ENCODE measurements at regions not wholly inside any gene's neighbourhood (a gene's known extent, or its start where the extent isn't known, plus 50 kb on each side); places are given as distances from the start of the nearest gene placed in this dataset.

DNA sequence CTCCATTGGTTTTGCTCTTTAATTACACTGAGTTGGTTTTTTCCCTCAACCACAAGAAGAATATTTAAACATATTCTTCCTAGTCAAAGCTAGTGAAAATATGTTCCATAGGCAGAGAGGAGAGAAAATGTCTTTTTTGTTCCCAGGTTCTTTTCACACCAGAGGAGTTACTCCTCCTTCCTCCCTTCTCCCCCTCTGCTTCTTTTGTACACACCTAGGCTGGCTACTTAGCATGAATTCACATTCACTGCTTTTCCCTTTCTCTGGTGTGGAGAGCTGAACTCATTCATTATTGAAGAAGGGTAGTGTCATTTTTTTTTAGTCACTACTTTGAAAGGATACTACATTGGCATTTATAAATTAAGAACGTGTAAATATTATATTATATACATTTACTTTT lies 56.6 kb upstream of the UGP2 start:
- TF ChIP-seq, protein P1, sequence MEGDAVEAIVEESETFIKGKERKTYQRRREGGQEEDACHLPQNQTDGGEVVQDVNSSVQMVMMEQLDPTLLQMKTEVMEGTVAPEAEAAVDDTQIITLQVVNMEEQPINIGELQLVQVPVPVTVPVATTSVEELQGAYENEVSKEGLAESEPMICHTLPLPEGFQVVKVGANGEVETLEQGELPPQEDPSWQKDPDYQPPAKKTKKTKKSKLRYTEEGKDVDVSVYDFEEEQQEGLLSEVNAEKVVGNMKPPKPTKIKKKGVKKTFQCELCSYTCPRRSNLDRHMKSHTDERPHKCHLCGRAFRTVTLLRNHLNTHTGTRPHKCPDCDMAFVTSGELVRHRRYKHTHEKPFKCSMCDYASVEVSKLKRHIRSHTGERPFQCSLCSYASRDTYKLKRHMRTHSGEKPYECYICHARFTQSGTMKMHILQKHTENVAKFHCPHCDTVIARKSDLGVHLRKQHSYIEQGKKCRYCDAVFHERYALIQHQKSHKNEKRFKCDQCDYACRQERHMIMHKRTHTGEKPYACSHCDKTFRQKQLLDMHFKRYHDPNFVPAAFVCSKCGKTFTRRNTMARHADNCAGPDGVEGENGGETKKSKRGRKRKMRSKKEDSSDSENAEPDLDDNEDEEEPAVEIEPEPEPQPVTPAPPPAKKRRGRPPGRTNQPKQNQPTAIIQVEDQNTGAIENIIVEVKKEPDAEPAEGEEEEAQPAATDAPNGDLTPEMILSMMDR (IDR thresholded peaks at IDR 0.05; ENCODE audit: insufficient read depth, low read depth, low read length, missing control alignments) = no peak
- DNase-seq (ENCODE audit: low read depth) = no peak
- no peak overlapping the region for H3K4me3 ChIP-seq (ENCODE audit: low read depth, low read length)

DNA sequence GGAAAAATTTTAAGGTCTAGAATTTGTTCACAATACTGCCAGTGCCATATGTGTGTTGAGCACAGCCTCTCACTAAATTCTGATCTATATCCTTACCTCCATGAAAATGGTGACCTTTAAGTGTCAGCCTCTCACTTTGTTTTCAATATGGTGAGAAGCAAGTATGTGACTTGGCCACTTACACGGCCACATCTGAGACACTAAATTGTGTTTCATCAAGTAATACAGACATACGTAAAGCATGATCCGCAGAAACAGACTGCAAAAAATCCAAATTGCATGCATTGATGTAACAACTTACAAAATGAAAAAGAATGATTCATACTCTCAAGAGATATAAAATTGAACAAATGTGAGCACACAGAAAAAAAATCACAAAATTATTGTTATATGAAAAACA lies 55.2 kb upstream of the UGP2 start:
- TF ChIP-seq, protein P1 (IDR thresholded peaks at IDR 0.05; ENCODE audit: insufficient read depth, low read depth, low read length, missing control alignments) = no peak
- DNase-seq (ENCODE audit: low read depth) = no peak
- no peak overlapping the region for H3K4me3 ChIP-seq (ENCODE audit: low read depth, low read length)

DNA sequence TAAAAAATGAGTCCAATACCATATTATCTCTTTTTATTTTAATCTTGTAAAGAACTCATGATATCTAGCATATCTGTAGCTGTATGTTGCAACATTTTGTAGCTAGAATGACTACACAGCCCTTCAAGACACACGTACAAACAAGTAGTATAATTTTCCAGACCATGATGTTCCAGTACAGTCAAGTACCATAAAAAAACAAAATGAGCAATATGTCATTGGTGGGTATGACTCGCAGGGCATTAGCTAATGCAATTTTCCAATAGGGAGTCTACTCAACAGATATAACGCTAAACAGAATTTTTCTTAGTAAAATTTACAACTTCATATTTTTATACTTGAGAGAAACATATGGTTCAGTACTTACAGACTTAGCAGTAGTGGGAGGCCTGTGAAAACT lies 53.6 kb upstream of the UGP2 start:
- DNase-seq (ENCODE audit: low read depth) = no peak
- H3K4me3 ChIP-seq (ENCODE audit: low read depth, low read length) = no peak overlapping the region
- TF ChIP-seq, protein P1 (IDR thresholded peaks at IDR 0.05; ENCODE audit: insufficient read depth, low read depth, low read length, missing control alignments) = no peak

DNA sequence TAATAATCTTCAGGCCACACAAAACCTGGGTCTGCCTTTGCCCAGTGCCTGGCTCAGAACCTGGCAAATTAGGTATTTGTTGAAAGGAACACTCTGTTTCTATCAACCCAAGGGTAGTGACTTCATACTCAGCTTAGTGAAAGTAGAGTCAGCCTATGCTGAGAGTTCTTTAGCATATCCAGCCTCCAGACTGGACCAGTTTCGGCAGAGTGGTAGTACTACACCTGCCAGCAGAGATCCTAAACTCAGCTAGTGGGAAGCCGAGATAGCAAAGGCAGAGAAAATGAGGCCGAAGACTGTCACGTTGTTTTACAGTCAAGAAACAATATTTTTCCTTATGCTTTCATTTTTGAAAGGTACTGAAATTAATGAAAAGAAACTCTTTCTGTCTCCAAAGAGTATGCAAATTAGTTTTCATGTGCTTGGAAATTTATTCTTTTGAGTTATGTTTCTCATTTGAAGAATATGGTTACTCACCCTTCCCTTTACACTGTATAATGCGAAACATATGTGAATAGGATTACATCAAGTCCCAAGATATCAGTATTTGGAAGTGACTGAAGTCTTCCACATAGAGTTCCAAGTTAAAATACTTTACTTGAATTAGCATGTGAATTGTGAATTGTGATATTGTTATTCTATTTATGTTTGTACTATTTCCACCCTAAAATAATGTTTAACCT lies 52.2 kb upstream of the UGP2 start:
- TF ChIP-seq, protein P1 (IDR thresholded peaks at IDR 0.05; ENCODE audit: insufficient read depth, low read depth, low read length, missing control alignments) = no peak
- no peak overlapping the region for H3K4me3 ChIP-seq (ENCODE audit: low read depth, low read length)
- DNase-seq (ENCODE audit: low read depth) = no peak

DNA sequence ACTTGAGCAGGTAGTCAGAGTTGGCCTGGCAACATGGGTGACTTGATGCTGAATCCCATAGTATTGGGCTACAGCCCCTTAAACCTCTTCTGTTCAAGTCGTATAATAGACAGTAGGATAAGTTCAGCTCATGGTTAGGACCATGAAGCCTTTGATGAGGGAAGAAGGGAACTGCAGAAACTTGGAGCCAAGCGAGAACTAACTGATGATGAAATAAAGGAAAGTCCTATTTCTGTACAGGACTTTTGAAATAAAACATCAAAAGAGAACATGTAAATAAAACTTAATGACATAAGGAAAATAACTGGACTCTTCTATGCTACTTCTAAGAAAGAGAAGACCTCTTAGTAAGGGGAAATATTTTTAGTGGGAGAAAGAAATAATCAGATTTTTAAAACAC lies 51.2 kb upstream of the UGP2 start:
- TF ChIP-seq, protein P1 (IDR thresholded peaks at IDR 0.05; ENCODE audit: insufficient read depth, low read depth, low read length, missing control alignments) = no peak
- H3K4me3 ChIP-seq (ENCODE audit: low read depth, low read length) = no peak overlapping the region
- no peak for DNase-seq (ENCODE audit: low read depth)

DNA sequence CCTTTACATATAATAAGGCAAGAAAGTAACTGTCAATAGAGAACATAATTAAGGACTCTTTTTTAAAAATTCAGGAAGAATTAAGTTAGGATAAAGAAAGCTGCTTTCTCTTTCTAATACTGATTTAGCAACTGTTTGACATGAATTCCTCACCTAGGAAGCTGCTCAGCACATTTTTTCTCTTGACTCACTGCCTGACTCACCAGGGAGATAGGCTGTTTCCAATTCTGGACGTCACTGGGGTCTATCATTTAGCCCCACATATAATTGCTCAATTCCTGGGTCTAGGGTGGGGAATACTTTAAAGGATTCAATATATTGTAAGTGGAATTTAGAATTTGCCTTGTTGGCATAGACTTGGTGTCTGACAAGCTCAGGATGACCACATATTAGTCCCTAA lies 50.8 kb upstream of the UGP2 start:
- TF ChIP-seq, protein P1 (IDR thresholded peaks at IDR 0.05; ENCODE audit: insufficient read depth, low read depth, low read length, missing control alignments) = no peak

DNA sequence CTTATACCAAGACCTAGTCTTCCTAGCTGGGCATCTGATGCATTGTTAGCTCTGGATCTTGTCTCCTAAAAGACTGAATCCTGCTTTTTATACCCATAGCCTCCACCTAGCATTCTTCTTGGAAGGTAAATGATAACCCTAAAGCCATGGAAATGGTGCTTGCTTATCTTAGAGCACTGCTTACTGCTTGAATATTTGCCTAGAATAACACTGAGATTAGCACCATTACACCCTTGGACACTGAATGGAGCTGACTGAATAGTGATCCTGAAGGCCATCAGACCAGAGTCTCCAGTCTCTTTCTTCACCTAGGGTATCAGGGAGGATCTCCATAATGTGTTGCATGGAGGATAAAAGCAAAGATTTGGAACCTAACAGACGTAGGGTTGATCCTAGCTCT lies 50.3 kb upstream of the UGP2 start:
- no peak overlapping the region for H3K4me3 ChIP-seq (ENCODE audit: low read depth, low read length)
- TF ChIP-seq, protein P1 (IDR thresholded peaks at IDR 0.05; ENCODE audit: insufficient read depth, low read depth, low read length, missing control alignments) = no peak
- no peak for DNase-seq (ENCODE audit: low read depth)

More for the DNA sequence above, 50.8 kb upstream of the UGP2 start:
- no peak for DNase-seq (ENCODE audit: low read depth)
- H3K4me3 ChIP-seq (ENCODE audit: low read depth, low read length) = no peak overlapping the region
